ENCODE measurements at regions not wholly inside any gene's neighbourhood (a gene's known extent, or its start where the extent isn't known, plus 50 kb on each side); places are given as distances from the start of the nearest gene placed in this dataset.

- no peak overlapping the region for H3K9ac ChIP-seq (ENCODE audit: low read length)
- H3K4me1 ChIP-seq (ENCODE audit: control insufficient read depth in 1 of 2, insufficient read depth in 2 of 2, low read length in 2 of 2), result no peaks in the 10 kb centered on the region
- ATAC-seq (no peak), DNase-seq (ENCODE audit: low read depth, low spot score) (no peak)
- H3K4me2 ChIP-seq (ENCODE audit: low read length), result no peak overlapping the region
- no TSS peak for BruUV-seq (replicated peaks)
- intact Hi-C loops (cut with micrococcal nuclease), result no loop called here
- CTCF ChIA-PET, result no interaction called here
- H3K27me3 ChIP-seq (ENCODE audit: insufficient read depth, low read length), result no peaks in the 10 kb centered on the region
- peaks cover 13 to 25% of the 10 kb centered on the region in 2 experiments; a peak in 2 of 4 replicates for H3K9me3 ChIP-seq (ENCODE audit: control insufficient read depth in 1 of 2, insufficient read depth in 1 of 2, low read depth in 1 of 2, low read length in 2 of 2)
- H3K36me3 ChIP-seq (ENCODE audit: control insufficient read depth in 1 of 2, insufficient read depth in 2 of 2, low read length in 2 of 2), result no peaks in the 10 kb centered on the region; a peak in 1 of 4 replicates
- no peaks in the 10 kb centered on the region for H3K79me2 ChIP-seq (ENCODE audit: insufficient read depth, low read length)
- H3K9me2 ChIP-seq (ENCODE audit: insufficient read depth), result no peaks in the 10 kb centered on the region
- RAD21 ChIA-PET (ENCODE audit: low non-redundant PET in 1 of 2, low total read pairs in 2 of 2, uncharacterized antibody in 2 of 2, unreplicated experiment in 2 of 2), result no interaction called here
- H3K4me3 ChIP-seq (replicated peaks in 1 of 2; ENCODE audit: low read depth in 1 of 2, low read length in 2 of 2), result no peak overlapping the region
- H3K27ac ChIP-seq (ENCODE audit: low read depth, low read length), result no peak overlapping the region
- H2AFZ ChIP-seq (ENCODE audit: low read depth, low read length, poor library complexity, severe bottlenecking), result no peak overlapping the region
- TF ChIP-seq POLR2AphosphoS5 (IDR thresholded peaks at IDR 0.05; ENCODE audit: low read depth, low read length) (no peak), ZBTB33 (IDR thresholded peaks at IDR 0.05; ENCODE audit: extremely low read depth, insufficient replicate concordance, low read length) (no peak), EZH2 (IDR thresholded peaks at IDR 0.05) (no peak), REST (IDR thresholded peaks at IDR 0.05; ENCODE audit: low read depth) (no peak), EGR1 (IDR thresholded peaks at IDR 0.05; ENCODE audit: low read depth) (no peak)
- no peaks in the 10 kb centered on the region for H4K20me1 ChIP-seq (ENCODE audit: insufficient read depth)
- POLR2A ChIA-PET, result no interaction called here
Measured at GRCh38 chr10:9449530-9449929, 1395.0 kb downstream of the GATA3 start.

Measured in HCT116 (cell line).